ENCODE measurements at regions not wholly inside any gene's neighbourhood (a gene's known extent, or its start where the extent isn't known, plus 50 kb on each side); places are given as distances from the start of the nearest gene placed in this dataset.

- TF ChIP-seq CTCF (IDR thresholded peaks at IDR 0.05; ENCODE audit: control extremely low read depth, extremely low read depth, low read depth, missing control alignments), result no peak
- CTCF ChIA-PET, result no interaction called here
- DNase-seq (ENCODE audit: extremely low spot score), result no peak
- POLR2A ChIA-PET, result no interaction called here
Observed at GRCh38 chr13:55550624-55551023, 1590.1 kb upstream of the PRR20A start.

GRCh38 chr13:55553701-55554100, 1587.0 kb upstream of the PRR20A start:
- DNase-seq (ENCODE audit: extremely low spot score), result no peak
- no peak for TF ChIP-seq CTCF (IDR thresholded peaks at IDR 0.05; ENCODE audit: control extremely low read depth, extremely low read depth, low read depth, missing control alignments)
- ChIA-PET POLR2A (no interaction called here), CTCF (no interaction called here)

- CTCF ChIA-PET, result no interaction called here
- DNase-seq (ENCODE audit: extremely low spot score), result no peak
- POLR2A ChIA-PET, result no interaction called here
- TF ChIP-seq CTCF (IDR thresholded peaks at IDR 0.05; ENCODE audit: control extremely low read depth, extremely low read depth, low read depth, missing control alignments), result no peak
Observed at GRCh38 chr13:55554741-55555140, 1586.0 kb upstream of the PRR20A start.

- CTCF ChIA-PET, result no interaction called here
- no peak for DNase-seq (ENCODE audit: extremely low spot score)
- no peak for TF ChIP-seq CTCF (IDR thresholded peaks at IDR 0.05; ENCODE audit: control extremely low read depth, extremely low read depth, low read depth, missing control alignments)
- POLR2A ChIA-PET, result no interaction called here
Observed at GRCh38 chr13:55560331-55560730, 1580.4 kb upstream of the PRR20A start.

- POLR2A ChIA-PET, result no interaction called here
- CTCF ChIA-PET, result no interaction called here
- no peak for TF ChIP-seq CTCF (IDR thresholded peaks at IDR 0.05; ENCODE audit: control extremely low read depth, extremely low read depth, low read depth, missing control alignments)
- no peak for DNase-seq (ENCODE audit: extremely low spot score)
Observed at GRCh38 chr13:55563267-55563666, 1577.5 kb upstream of the PRR20A start.

- TF ChIP-seq CTCF (IDR thresholded peaks at IDR 0.05; ENCODE audit: control extremely low read depth, extremely low read depth, low read depth, missing control alignments), result no peak
- no peak for DNase-seq (ENCODE audit: extremely low spot score)
- ChIA-PET CTCF (no interaction called here), POLR2A (no interaction called here)
Observed at GRCh38 chr13:55566334-55566733, 1574.4 kb upstream of the PRR20A start.

- DNase-seq (ENCODE audit: extremely low spot score), result no peak
- POLR2A ChIA-PET, result no interaction called here
- no peak for TF ChIP-seq CTCF (IDR thresholded peaks at IDR 0.05; ENCODE audit: control extremely low read depth, extremely low read depth, low read depth, missing control alignments)
- CTCF ChIA-PET, result no interaction called here
Observed at GRCh38 chr13:55566779-55567178, 1573.9 kb upstream of the PRR20A start.
